Calu3 (cell line): ENCODE measurements at regions not wholly inside any gene's neighbourhood (a gene's known extent, or its start where the extent isn't known, plus 50 kb on each side); places are given as distances from the start of the nearest gene placed in this dataset.

ENCODE experiments used
- BruUV-seq: library from RNA; stranded (reverse); fragments of 400-500 nt; replicated peaks from 2 replicates; lab custom pipeline; 2021; lab: Mats Ljungman, UMichigan
- CTCF ChIA-PET: fragments of 300-600 bp; sonication (Branson Sonifier 250); formaldehyde crosslinking; loops from one replicate; lab custom pipeline; 2022; ENCODE audit warnings: antibody characterized with exemption; lab: Charles Lee
- DNase-seq: peaks from one replicate; pipeline ENCODE4 v3.0.0; 2022
- H3K27ac Mint-ChIP-seq: one replicate; pipeline ENCODE4 v1.8.0; 2022; ENCODE audit warnings: mixed read lengths; ENCODE audit not compliant: unreplicated experiment
- H3K27me3 Mint-ChIP-seq: one replicate; pipeline ENCODE4 v1.8.0; 2022; ENCODE audit warnings: mixed read lengths; ENCODE audit not compliant: unreplicated experiment
- H3K36me3 Mint-ChIP-seq: one replicate; pipeline ENCODE4 v1.8.0; 2022; ENCODE audit warnings: mild to moderate bottlenecking, moderate library complexity, mixed read lengths; ENCODE audit not compliant: insufficient read depth, unreplicated experiment
- H3K4me1 Mint-ChIP-seq: one replicate; pipeline ENCODE4 v1.8.0; 2022; ENCODE audit warnings: mild to moderate bottlenecking, low read depth, mixed read lengths; ENCODE audit not compliant: unreplicated experiment
- H3K4me3 Mint-ChIP-seq: one replicate; pipeline ENCODE4 v1.8.0; 2022; ENCODE audit warnings: mild to moderate bottlenecking, low read depth, moderate library complexity, mixed read lengths; ENCODE audit not compliant: unreplicated experiment
- H3K9me3 Mint-ChIP-seq: one replicate; pipeline ENCODE4 v1.8.0; 2022; ENCODE audit warnings: low read depth, mixed read lengths; ENCODE audit not compliant: unreplicated experiment
- CTCF ChIP-seq: fragments of 200-600 bp; IDR thresholded peaks from one replicate; pipeline ENCODE4 v1.8.0; 2022; ENCODE audit warnings: antibody characterized with exemption; ENCODE audit not compliant: unreplicated experiment
- intact Hi-C: fragments of 100-400 bp; cut with micrococcal nuclease; formaldehyde crosslinking; loops from one replicate; pipeline ENCODE4 v1.10.0; 2022; ENCODE audit not compliant: unreplicated experiment

- no peak for DNase-seq
- no peak overlapping the region for H3K4me3 Mint-ChIP-seq
- H3K27ac Mint-ChIP-seq = no peak overlapping the region
- H3K9me3 Mint-ChIP-seq = no peaks in the 10 kb centered on the region
- intact Hi-C loops = loop anchor here (10.0 kb wide), 1 partner anchor 213 kb away; no protein-coding TSS in a partner anchor
- CTCF ChIA-PET = interaction anchor here (1.0 kb wide), 1 partner anchor 217 kb away, joined by 3 read pairs; no protein-coding TSS in a partner anchor
- H3K4me1 Mint-ChIP-seq = peaks cover 25% of the 10 kb centered on the region
- no peaks in the 10 kb centered on the region for H3K36me3 Mint-ChIP-seq
- no peaks in the 10 kb centered on the region for H3K27me3 Mint-ChIP-seq
- no peak for TF ChIP-seq CTCF
- no TSS peak for BruUV-seq
These were observed 175.9 kb upstream of the FN1 start for GRCh38 chr2:215611609-215612386.

- CTCF ChIA-PET = no interaction called here
- Mint-ChIP-seq H3K36me3 (no peaks in the 10 kb centered on the region), H3K4me1 (peaks cover 37% of the 10 kb centered on the region), H3K9me3 (no peaks in the 10 kb centered on the region), H3K27me3 (no peaks in the 10 kb centered on the region), H3K27ac (no peak overlapping the region), H3K4me3 (no peak overlapping the region)
- intact Hi-C loops = loop anchor here (10.0 kb wide), 1 partner anchor 215 kb away; no protein-coding TSS in a partner anchor
- no peak for TF ChIP-seq CTCF
- BruUV-seq = no TSS peak
- DNase-seq = no peak
These were observed 173.5 kb upstream of the FN1 start for GRCh38 chr2:215609089-215610032.

- no peak for TF ChIP-seq CTCF
- BruUV-seq = no TSS peak
- H3K36me3 Mint-ChIP-seq = no peaks in the 10 kb centered on the region
- intact Hi-C loops = no loop called here
- peaks cover 4% of the 10 kb centered on the region for H3K9me3 Mint-ChIP-seq
- CTCF ChIA-PET = no interaction called here
- no peak overlapping the region for H3K4me3 Mint-ChIP-seq
- peaks cover 26% of the 10 kb centered on the region for H3K4me1 Mint-ChIP-seq
- no peaks in the 10 kb centered on the region for H3K27me3 Mint-ChIP-seq
- no peak overlapping the region for H3K27ac Mint-ChIP-seq
- no peak for DNase-seq
These were observed 171.9 kb upstream of the FN1 start for GRCh38 chr2:215607766-215608165.

GRCh38 chr2:215606219-215606618 is 170.4 kb upstream of the FN1 start:
- TF ChIP-seq CTCF = no peak
- intact Hi-C loops = no loop called here
- Mint-ChIP-seq H3K4me3 (no peak overlapping the region), H3K27me3 (no peaks in the 10 kb centered on the region), H3K4me1 (peaks cover 12% of the 10 kb centered on the region), H3K9me3 (peaks cover 4% of the 10 kb centered on the region), H3K27ac (no peak overlapping the region), H3K36me3 (no peaks in the 10 kb centered on the region)
- CTCF ChIA-PET = no interaction called here
- no peak for DNase-seq
- BruUV-seq = no TSS peak
